CD4-positive, alpha-beta T cell treated with Interleukin-10 for 1 hour (primary cell): ENCODE measurements at regions not wholly inside any gene's neighbourhood (a gene's known extent, or its start where the extent isn't known, plus 50 kb on each side); places are given as distances from the start of the nearest gene placed in this dataset.

Experiments used
- DNase-seq: peaks from one replicate; pipeline ENCODE4 v3.0.0-alpha.2; 2020

- no peak for DNase-seq
These were observed 202.2 kb upstream of the PIK3C3 start for GRCh38 chr18:41752826-41753225.

GRCh38 chr18:41751652-41752051 lies 203.4 kb upstream of the PIK3C3 start:
- no peak for DNase-seq

- no peak for DNase-seq
These were observed 203.9 kb upstream of the PIK3C3 start for GRCh38 chr18:41751161-41751560.

GRCh38 chr18:41747723-41748242 lies 207.3 kb upstream of the PIK3C3 start:
- no peak for DNase-seq

GRCh38 chr18:41745166-41746049 lies 209.6 kb upstream of the PIK3C3 start:
- DNase-seq: no peak

GRCh38 chr18:41744421-41745030 lies 210.5 kb upstream of the PIK3C3 start:
- DNase-seq: no peak

- DNase-seq: no peak
These were observed 217.8 kb upstream of the PIK3C3 start for GRCh38 chr18:41737218-41737617.

- DNase-seq: no peak
These were observed 220.1 kb upstream of the PIK3C3 start for GRCh38 chr18:41734917-41735316.

- no peak for DNase-seq
These were observed 222.7 kb upstream of the PIK3C3 start for GRCh38 chr18:41732356-41732755.

- DNase-seq: no peak
These were observed 223.2 kb upstream of the PIK3C3 start for GRCh38 chr18:41731884-41732283.

- no peak for DNase-seq
These were observed 230.8 kb upstream of the PIK3C3 start for GRCh38 chr18:41724195-41724594.

- DNase-seq: no peak
These were observed 233.8 kb upstream of the PIK3C3 start for GRCh38 chr18:41721103-41721790.

- DNase-seq: no peak
These were observed 234.8 kb upstream of the PIK3C3 start for GRCh38 chr18:41720226-41720625.

- DNase-seq: no peak
These were observed 235.2 kb upstream of the PIK3C3 start for GRCh38 chr18:41719808-41720207.

GRCh38 chr18:41714872-41715271 lies 240.2 kb upstream of the PIK3C3 start:
- no peak for DNase-seq

- DNase-seq: no peak
These were observed 240.8 kb upstream of the PIK3C3 start for GRCh38 chr18:41713969-41714825.

GRCh38 chr18:41706301-41706700 lies 248.7 kb upstream of the PIK3C3 start:
- DNase-seq: no peak

- no peak for DNase-seq
These were observed 251.1 kb upstream of the PIK3C3 start for GRCh38 chr18:41703744-41704530.

- DNase-seq: no peak
These were observed 254.6 kb upstream of the PIK3C3 start for GRCh38 chr18:41700416-41700815.

GRCh38 chr18:41695441-41695840 lies 259.6 kb upstream of the PIK3C3 start:
- no peak for DNase-seq

- DNase-seq: no peak
These were observed 262.0 kb upstream of the PIK3C3 start for GRCh38 chr18:41693008-41693407.
